Esophagus squamous epithelium (tissue), 5 donors: ENCODE measurements at regions not wholly inside any gene's neighbourhood (a gene's known extent, or its start where the extent isn't known, plus 50 kb on each side); places are given as distances from the start of the nearest gene placed in this dataset.

Experiments
- DNase-seq: peaks from one replicate; lab custom pipeline; 2025; lab: John Stamatoyannopoulos, UW
- H3K27ac ChIP-seq, 4 donors: fragments of 200-600 bp; sonication (generic); one replicate each; pipeline ENCODE4 v1.5.1; 2016 to 2019; ENCODE audit warnings: mild to moderate bottlenecking in 1 of 4
- H3K27me3 ChIP-seq, 4 donors: fragments of 200-600 bp; sonication (generic); 1 replicate in 3 of 4; 2 replicates in 1 of 4; pipeline versions ENCODE4 v1.5.1 to v1.6.0; 2017 to 2021; ENCODE audit warnings: antibody characterized with exemption in 1 of 4
- H3K36me3 ChIP-seq, 3 donors: fragments of 200-600 bp; sonication (generic); one replicate each; pipeline ENCODE4 v1.5.1; 2016 to 2019
- H3K4me1 ChIP-seq, 3 donors: fragments of 200-600 bp; sonication (generic); one replicate each; pipeline ENCODE4 v1.5.1; 2017 to 2019
- H3K4me3 ChIP-seq, 4 donors: fragments of 200-600 bp; sonication (generic); 1 replicate in 3 of 4; 2 replicates in 1 of 4; pipeline ENCODE4 v1.5.1; 2016 to 2019; ENCODE audit warnings: mild to moderate bottlenecking in 2 of 4, moderate library complexity in 1 of 4
- H3K9me3 ChIP-seq, 3 donors: fragments of 200-600 bp; sonication (generic); one replicate each; pipeline ENCODE4 v1.5.1; 2016 to 2019
- CTCF ChIP-seq, 6 experiments: fragments of 450-650 bp in 4 of 6; fragments of 200-600 bp in 2 of 6; sonication (generic) in 2 of 6; IDR thresholded peaks; one replicate each; pipeline ENCODE4 v1.5.1; 2016 to 2019; ENCODE audit warnings: antibody characterized with exemption in 6 of 6, mild to moderate bottlenecking in 4 of 6, moderate library complexity in 4 of 6
- POLR2A ChIP-seq, 4 donors: fragments of 450-650 bp; IDR thresholded peaks; one replicate each; pipeline ENCODE4 v1.6.1; 2017; ENCODE audit warnings: antibody characterized with exemption in 4 of 4, mild to moderate bottlenecking in 4 of 4, moderate library complexity in 3 of 4
- WGBS, 2 donors: methylation state at CpG; one replicate each; pipeline ENCODE4 v1.1.5; 2018; 5-methylcytosine and 5-hydroxymethylcytosine counted together
- intact Hi-C: fragments of 100-400 bp; cut with DNase I; formaldehyde crosslinking; loops from one replicate; pipeline ENCODE4 v1.15.0; 2022
- donor health status: DM: yes; HTN: yes; CAD: no.

GRCh38 chr13:73194310-73194709 lies 135.5 kb downstream of the KLF5 start:
- H3K27ac ChIP-seq, result peak overlapping the region in 3 of 4 donors; percentile 47 to 83 (median 65)
- no peaks in the 10 kb centered on the region for H3K36me3 ChIP-seq
- no peak overlapping the region for H3K4me3 ChIP-seq
- H3K27me3 ChIP-seq, result no peaks in the 10 kb centered on the region
- WGBS, 2 donors, result 65 to 66% methylated on average over 4 of the region's 4 CpGs
- no peak for DNase-seq
- intact Hi-C loops, result no loop called here
- H3K4me1 ChIP-seq, result peaks cover 3 to 58% (median 13%) of the 10 kb centered on the region in 3 donors
- TF ChIP-seq POLR2A (IDR thresholded peaks at IDR 0.05), result no peak
- TF ChIP-seq CTCF (IDR thresholded peaks at IDR 0.05), result no peak
- no peaks in the 10 kb centered on the region for H3K9me3 ChIP-seq

- H3K27ac ChIP-seq, result peak overlapping the region in 3 of 4 donors; percentile 47 to 83 (median 65)
- intact Hi-C loops, result no loop called here
These were observed 134.7 kb downstream of the KLF5 start for GRCh38 chr13:73193554-73193953.

GRCh38 chr13:73190477-73190876 lies 131.7 kb downstream of the KLF5 start:
- Histone ChIP-seq H3K9me3 (no peaks in the 10 kb centered on the region), H3K36me3 (no peaks in the 10 kb centered on the region), H3K4me3 (no peak overlapping the region), H3K27me3 (no peaks in the 10 kb centered on the region), H3K4me1 (peaks cover 3 to 40% (median 13%) of the 10 kb centered on the region in 3 donors), H3K27ac (peak overlapping the region in 2 of 4 donors; percentile 12 to 49)
- DNase-seq, result no peak
- WGBS, 2 donors, result 27 to 30% methylated on average over 5 of the region's 5 CpGs
- TF ChIP-seq POLR2A (IDR thresholded peaks at IDR 0.05), result no peak
- TF ChIP-seq CTCF (IDR thresholded peaks at IDR 0.05), result no peak
- intact Hi-C loops, result no loop called here

More at GRCh38 chr13:73193554-73193953, 134.7 kb downstream of the KLF5 start:
- TF ChIP-seq POLR2A (IDR thresholded peaks at IDR 0.05), result no peak
- TF ChIP-seq CTCF (IDR thresholded peaks at IDR 0.05), result no peak
- Histone ChIP-seq H3K4me1 (peaks cover 3 to 54% (median 13%) of the 10 kb centered on the region in 3 donors), H3K9me3 (no peaks in the 10 kb centered on the region), H3K4me3 (no peak overlapping the region), H3K27me3 (no peaks in the 10 kb centered on the region), H3K36me3 (no peaks in the 10 kb centered on the region)
- DNase-seq, result no peak
- 94 to 96% methylated on average over 1 of the region's 1 CpG for WGBS, 2 donors

GRCh38 chr13:73189776-73190175 lies 131.0 kb downstream of the KLF5 start:
- 67 to 77% methylated on average over 8 of the region's 8 CpGs for WGBS, 2 donors
- H3K4me3 ChIP-seq, result no peak overlapping the region
- H3K27ac ChIP-seq, result no peak overlapping the region
- H3K36me3 ChIP-seq, result no peaks in the 10 kb centered on the region
- intact Hi-C loops, result no loop called here
- no peaks in the 10 kb centered on the region for H3K9me3 ChIP-seq
- TF ChIP-seq POLR2A (IDR thresholded peaks at IDR 0.05) (no peak), CTCF (IDR thresholded peaks at IDR 0.05) (no peak)
- no peaks in the 10 kb centered on the region for H3K27me3 ChIP-seq
- DNase-seq, result no peak
- peaks cover 3 to 34% (median 13%) of the 10 kb centered on the region in 3 donors for H3K4me1 ChIP-seq

GRCh38 chr13:73189362-73189761 lies 130.6 kb downstream of the KLF5 start:
- Histone ChIP-seq H3K27ac (no peak overlapping the region), H3K36me3 (no peaks in the 10 kb centered on the region), H3K27me3 (no peaks in the 10 kb centered on the region), H3K9me3 (no peaks in the 10 kb centered on the region), H3K4me1 (peaks cover 0 to 30% (median 11%) of the 10 kb centered on the region in 3 donors), H3K4me3 (no peak overlapping the region)
- TF ChIP-seq POLR2A (IDR thresholded peaks at IDR 0.05) (no peak), CTCF (IDR thresholded peaks at IDR 0.05) (no peak)
- no peak for DNase-seq
- intact Hi-C loops, result no loop called here
- WGBS, 2 donors, result 38 to 50% methylated on average over 2 of the region's 2 CpGs
